ENCODE measurements at regions not wholly inside any gene's neighbourhood (a gene's known extent, or its start where the extent isn't known, plus 50 kb on each side); places are given as distances from the start of the nearest gene placed in this dataset.
"Not testable (repeated sequence)": the region's sequence is repeated elsewhere in the genome, so short reads cannot be mapped to it uniquely, and the experiment has no call there.

DNA sequence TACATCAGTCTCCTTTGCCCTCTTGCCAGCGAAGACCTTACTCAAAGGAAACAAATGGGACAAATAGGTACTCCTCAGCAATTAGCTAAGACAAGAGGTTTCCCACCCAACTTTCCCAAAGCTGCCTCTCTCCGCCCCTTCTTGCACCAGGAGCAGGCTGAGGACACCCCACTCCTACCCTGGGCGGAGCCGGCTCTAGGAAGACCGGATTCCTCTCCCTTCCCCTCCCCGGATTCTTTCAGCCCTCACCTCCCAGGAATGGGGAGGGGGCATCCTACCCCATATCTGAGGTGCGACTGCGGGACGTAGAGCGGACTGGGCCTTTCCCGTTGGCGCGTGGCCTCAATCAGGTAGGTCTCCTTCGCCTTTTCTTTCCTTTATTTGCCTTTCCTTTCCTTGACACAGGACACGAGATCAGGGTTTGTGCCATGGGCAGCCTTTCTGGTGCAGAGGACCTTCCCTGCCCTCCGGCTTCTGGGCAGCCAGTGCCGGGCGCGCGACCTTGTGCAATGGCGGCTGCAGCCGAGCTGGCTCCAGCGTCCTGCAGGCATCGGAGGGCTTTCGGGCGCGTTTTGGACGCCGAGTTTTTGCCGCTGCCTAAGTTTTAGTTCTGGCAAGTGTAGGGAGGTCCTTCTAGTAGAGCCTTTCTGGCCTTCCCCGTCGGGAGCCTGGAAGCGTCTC lies 279.9 kb downstream of the PLS3 start:
- not testable (repeated sequence) for DNase-seq

DNA sequence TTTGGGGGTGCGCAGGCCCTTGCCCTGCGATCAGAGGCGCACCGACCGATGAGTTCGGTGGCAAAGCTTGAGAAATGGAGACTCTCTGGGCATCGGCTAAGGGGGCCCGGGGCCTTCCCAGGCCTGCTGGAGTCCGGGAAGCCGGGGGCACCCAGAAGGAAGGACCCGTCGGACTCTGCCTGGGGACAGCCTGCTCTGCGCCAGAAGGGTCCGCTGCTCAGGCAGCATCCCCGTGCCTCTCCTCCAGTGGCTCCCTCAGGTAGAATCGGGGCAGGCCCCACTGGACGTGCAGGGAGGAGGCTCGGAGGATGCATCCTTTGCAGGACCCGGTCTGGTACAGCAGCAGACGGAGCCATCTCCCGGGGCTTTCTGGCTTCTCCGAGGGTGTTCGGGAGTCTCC lies 290.0 kb downstream of the PLS3 start:
- DNase-seq = not testable (repeated sequence)

DNA sequence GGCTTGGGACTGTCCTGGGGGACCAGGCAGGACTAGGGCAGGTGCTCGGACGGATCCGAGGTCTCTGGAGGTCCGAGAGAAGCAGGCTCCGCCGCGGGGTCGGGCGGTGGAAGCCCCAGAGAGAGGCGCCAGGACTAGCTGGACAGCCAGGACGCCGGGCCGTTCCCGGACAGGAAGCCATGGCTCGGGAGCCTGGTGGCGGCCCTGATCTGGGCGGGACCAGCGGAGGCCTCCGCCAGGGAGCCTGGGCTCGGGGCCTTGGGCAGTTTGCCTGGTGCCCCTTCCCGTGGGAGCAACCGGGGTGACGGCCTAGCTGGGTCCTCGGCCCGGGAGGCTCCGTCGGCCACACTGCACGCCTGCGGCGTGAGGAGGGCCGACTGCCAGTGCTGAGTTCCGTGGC lies 292.3 kb downstream of the PLS3 start:
- DNase-seq = not testable (repeated sequence)

DNA sequence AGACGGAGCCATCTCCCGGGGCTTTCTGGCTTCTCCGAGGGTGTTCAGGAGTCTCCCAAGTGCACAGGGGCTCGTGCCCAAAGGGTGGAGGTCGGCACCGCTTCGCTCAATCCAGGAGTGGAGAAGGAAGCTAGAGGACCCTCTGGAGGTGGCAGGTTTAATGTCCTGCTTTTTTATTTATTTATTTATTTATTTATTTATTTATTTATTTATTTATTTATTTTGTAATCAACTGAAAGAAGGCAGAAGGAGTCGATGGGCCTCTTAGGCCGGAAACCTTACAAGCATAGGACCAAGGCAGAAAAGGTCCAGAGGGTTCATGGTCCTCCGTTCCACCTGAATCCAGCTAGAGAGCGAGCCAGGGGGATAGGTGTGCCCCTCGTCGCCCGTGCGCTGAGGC lies 289.4 kb upstream of the AGTR2 start:
- DNase-seq = not testable (repeated sequence)

DNA sequence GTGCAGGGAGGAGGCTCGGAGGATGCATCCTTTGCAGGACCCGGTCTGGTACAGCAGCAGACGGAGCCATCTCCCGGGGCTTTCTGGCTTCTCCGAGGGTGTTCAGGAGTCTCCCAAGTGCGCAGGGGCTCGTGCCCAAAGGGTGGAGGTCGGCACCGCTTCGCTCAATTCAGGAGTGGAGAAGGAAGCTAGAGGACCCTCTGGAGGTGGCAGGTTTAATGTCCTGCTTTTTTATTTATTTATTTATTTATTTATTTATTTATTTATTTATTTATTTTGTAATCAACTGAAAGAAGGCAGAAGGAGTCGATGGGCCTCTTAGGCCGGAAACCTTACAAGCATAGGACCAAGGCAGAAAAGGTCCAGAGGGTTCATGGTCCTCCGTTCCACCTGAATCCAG lies 286.4 kb upstream of the AGTR2 start:
- DNase-seq = not testable (repeated sequence)

DNA sequence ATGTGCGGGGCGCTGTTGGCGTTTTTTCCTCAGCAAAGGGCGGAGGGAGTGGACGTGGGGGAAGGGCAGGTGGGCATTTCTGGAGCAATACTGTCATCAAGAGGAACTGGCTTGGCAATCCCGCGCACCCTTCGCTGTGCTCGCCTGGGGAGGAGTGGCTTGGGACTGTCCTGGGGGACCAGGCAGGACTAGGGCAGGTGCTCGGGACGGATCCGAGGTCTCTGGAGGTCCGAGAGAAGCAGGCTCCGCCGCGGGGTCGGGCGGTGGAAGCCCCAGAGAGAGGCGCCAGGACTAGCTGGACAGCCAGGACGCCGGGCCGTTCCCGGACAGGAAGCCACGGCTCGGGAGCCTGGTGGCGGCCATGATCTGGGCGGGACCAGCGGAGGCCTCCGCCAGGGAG lies 282.5 kb upstream of the AGTR2 start:
- DNase-seq = not testable (repeated sequence)

DNA sequence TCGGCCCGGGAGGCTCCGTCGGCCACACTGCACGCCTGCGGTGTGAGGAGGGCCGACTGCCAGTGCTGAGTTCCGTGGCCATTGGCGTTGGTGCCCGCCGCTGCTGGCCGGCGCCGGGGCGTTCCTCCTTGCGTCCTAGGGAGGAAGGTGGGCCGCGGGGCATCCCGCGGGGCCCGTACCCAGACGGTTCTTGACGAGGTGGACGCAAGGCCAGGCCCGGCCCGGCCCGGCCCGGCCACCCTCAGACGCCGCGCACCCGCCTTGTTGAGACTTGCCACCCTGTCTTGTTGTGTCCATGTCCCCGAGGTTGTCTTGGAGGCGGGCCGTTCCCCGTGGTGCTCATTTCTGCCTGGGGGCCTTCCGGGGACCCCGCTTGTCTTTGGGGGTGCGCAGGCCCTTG lies 282.0 kb upstream of the AGTR2 start:
- DNase-seq = not testable (repeated sequence)

DNA sequence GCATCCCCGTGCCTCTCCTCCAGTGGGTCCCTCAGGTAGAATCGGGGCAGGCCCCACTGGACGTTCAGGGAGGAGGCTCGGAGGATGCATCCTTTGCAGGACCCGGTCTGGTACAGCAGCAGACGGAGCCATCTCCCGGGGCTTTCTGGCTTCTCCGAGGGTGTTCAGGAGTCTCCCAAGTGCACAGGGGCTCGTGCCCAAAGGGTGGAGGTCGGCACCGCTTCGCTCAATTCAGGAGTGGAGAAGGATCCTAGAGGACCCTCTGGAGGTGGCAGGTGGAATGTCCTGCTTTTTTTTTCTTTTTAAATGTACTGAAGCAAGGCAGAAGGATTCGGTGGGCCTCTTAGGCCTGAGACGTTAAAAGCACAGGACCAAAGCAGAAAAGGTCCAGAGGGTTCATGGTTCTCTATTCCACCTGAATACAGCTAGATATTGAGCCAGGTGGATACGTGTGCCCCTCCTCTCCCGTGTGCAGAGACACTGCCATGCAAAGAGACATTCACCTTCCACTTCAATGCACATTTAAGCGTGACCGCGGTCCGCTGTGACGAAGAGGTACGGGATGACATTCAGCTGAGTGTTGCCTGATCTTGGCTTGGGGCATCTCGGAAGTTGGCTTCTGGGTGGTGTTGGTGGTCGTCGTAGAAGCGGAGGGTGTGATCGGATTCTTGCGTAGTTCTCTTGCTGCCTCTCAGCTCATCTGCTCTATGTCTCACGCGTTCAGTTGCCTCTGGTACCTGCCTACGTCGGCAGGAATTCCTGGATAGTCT lies 281.2 kb upstream of the AGTR2 start:
- DNase-seq = no peak

DNA sequence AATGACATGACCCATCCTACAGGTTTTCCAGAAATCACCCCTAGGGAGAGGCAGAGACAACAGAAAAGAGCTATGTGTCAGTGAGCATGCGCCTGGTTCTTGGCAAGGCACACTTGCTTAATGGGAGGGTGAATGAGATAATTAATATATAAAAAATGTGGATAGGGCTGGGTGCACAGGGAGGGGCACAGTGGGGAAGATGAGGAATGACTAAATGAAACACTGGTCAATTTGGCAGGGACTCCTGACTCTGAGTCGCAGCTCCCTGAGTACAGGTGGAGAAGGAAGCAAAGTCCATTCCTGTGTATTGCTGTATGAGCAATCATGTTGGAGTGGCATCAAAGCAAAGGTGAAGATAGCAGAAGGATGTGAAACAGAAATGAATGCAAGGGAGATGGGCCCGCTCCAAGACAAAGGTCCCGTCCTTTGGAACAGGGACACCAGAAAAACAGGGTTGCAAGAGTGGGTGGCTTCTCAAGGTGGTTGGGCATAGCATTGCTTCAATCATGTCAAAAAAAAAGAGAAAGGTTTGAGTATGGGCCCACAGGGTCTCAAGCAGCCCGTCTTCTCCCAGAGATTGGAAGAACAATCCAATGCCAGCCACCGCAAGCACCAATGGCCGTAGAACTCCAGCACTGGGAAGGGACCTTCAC lies 278.4 kb upstream of the AGTR2 start:
- peak; percentile 31 for DNase-seq

DNA sequence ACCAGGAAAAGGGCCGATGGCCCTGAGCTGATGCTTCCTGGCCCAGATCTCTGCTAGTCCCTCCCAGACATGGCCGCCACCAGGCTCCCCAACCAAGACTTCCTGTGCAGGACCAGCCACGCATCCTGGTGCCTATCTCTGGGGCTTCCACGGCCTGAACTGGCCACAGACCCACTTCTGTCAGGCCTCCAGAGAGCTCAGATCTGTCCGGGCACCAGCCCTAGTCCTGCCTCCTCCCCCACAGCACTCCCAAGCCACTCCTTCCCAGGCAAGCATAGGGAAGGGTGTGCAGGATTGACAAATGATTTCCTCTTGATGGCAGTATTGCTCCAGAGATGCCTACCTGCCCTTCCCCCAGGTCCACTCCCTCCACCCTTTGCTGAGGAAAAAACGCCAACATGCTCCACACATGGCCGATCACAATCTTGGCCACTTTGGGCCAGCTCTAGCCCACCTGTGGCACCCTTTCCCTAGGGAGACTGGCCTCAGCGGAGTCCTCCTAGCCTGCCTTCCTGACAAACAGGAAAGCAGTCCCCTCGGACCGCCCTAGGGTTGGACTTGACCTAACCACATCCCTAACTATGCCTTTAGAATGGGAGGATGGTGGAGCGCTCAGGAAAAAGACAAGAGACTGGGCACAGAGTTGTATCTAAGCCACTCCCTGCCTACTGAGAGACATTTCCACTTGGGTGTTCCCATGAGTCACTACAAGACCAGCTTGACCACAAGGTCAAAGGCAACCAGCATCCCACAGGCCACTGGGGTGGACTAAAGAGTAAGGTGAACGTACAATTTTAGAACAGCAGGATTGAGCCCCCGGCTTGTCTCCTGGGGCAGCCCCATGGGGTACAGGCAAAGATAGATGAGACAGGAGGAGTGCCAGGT lies 277.5 kb upstream of the AGTR2 start:
- DNase-seq = peak; percentile 57

DNA sequence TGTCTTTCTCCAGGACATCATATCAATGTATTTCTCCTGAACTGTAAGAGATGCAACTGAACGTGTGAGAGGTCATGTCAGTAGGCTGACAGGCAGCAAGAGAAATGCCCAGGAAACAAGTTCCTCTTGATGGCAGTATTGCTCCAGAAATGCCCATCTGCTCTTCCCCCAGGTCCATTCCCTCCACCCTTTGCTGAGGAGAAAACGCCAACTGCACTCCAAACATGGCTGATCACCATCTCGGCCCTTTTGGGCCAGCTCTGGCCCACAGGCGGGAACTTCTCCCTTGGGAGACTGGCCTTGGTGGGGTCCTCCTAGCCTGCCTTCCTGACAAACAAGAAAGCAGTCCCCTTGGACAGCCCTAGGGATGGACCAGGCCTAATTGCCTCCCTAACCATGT lies 276.5 kb upstream of the AGTR2 start:
- peak; percentile 7 for DNase-seq

DNA sequence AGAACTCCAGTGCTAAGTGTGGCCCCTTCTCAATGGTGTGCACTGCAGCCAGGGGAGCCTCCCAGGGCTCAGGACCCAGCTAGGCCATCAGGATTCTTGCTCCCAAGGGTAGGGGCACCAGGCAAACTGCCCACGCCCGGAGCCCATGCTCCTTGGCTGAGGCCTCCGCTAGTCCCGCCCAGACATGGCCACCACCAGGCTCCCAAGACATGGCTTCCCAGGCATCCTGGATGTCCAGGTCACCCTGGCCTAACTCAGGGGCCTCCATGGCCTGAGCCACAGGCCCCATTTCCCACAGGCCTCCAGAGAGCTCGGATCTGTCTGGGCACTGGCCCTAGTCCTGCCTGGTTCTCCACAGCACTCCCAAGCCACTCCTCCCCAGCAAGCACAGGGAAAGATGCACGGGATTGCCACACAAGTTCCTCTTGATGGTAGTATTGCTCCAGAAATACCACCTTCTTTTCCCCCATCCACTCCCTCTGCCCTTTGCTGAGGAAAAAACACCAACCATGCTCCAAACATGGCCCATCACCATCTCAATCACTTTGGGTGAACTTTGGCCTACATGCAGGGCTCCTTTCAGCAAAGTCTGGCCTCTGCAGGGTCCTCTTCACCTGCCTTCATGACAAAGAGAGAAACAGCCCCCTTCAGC lies 274.7 kb upstream of the AGTR2 start:
- DNase-seq = no peak

DNA sequence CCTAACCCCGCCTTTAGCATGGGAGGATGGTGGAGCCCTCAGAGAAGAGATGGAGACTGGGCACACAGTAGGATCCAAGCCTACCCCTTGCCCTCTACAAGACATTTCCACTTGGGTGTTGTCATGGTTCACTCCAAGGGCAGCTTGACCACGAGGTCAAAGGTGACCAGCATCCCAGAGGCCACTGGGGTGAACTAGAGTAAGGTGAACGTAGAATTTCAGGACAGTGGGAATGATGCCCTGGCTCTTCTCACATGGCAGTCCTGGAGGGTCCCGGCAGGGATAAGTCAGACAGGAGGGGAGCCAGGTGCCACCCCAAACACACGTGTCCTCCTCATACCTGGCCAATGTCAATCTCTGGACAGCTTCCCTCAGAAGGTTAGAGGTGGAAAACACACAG lies 274.2 kb upstream of the AGTR2 start:
- no peak for DNase-seq

DNA sequence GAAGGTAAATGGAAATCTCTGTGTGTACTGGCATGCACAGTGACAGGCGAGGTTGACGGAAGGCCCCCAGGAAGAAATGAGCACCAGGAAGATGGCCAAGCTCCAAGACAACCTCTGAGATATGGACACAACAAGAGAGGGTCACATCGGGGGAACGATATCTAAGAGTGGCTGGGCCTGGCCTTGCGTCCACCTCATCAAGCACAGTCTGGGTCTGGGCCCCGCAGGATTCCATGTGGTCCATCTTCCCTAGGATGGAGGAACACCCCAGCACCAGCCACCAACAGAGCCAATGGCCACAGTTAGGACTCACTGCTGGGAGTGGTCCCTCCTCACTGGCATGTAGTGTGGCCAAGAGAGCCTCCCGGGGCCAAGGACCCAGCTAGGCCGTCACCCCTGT lies 272.6 kb upstream of the AGTR2 start:
- DNase-seq = no peak

DNA sequence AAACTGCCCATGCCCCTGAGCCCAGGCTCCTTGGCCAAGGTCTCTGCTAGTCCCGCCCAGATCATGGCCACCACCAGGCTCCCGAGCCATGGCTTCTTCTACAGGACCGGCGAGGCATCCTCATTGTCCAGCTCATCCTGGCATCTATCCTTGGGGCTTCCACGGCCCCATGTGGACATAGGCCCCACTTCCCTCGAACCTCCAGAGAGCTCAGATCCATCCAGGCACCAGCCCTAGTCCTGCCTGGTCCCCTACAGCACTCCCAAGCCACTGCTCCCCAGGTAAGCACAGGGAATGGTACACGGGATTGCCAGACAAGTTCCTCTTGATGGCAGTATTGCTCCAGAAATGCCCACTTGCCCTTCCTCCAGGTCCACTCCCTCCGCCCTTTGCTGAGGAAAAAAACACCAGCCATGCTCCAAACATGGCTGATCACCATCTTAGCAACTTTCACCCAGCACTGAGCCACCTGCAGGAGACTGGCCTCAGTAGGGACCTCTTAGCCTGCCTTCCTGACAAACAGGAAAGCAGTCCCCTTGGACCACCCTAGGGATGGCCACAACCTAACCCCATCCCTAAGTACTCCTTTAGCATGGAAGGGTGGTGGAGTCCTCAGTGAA lies 272.1 kb upstream of the AGTR2 start:
- peak; percentile 42 for DNase-seq

DNA sequence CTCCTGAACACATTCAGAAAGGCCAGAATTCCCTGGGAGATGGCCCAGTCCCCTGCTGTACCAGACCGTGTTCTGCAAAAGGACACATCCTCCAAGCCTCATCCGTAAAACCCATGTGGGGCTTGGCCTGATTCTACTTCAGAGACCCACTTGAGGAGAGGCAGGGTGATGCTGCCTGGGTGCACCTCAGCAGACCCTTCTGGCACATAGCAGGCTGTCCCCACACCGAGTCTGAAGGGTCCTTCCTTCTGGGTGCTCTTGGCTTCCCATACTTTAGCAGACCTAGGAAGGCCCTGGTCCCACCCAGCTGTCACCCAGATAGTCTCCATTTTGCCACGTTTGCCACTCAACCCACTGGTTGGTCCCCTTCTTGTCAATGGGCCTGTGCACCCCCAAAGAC lies 270.1 kb upstream of the AGTR2 start:
- no peak for DNase-seq

DNA sequence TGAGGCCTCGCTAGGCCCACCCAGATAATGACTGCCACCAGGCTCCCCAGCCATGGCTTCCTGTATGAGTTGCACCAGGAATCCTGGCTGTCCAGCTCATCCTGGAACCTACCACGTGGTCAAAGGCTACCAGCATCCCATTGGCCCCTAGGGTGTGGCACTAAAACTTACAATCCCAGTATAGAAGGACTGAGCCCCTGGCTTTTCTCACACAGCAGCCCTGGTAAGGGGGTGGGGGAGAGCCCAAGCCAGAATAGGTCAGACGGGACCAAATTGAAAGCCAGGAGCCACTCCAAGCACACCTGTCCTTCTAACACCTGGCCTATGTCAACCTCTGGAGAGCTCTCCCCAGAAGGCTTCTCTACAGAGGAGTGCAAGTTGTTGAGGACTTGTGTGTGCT lies 269.3 kb upstream of the AGTR2 start:
- DNase-seq = no peak

DNA sequence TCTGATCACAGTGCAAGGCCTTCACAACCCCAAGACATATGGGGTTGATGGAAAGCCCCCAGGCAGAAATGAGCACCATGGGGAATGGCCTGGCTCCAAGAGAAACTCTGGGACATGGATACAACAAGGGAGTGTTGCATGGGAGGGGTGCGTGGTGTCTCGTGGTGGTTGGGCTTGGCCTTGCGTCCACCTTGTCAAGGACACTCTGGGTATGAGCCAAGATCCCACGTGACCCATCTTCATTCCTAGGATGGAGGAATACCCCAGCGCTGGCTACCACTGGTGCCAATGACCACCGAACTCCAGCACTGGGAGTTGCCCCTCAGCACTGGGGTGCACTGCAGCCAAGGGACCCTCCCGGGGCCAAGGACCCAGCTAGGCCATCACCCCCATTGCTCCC lies 267.5 kb upstream of the AGTR2 start:
- DNase-seq = no peak

DNA sequence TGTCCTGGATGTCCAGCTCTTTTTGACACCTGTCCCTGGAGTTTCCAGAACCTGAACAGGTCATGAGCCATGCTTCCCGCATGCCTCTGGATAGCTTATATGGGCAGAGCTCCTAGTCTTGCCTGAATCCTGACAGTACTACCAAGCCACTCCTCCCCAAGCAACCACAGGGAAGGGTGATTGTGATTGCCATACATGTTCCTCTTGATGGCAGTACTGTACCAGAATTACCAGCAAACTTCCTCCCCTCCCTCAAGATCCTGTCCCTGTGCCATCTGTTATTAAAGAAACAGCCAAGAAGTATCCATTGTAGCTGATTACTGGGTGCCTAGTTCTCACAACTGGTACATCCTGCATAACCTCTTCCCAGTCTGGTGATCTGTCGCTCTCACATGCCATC lies 264.3 kb upstream of the AGTR2 start:
- DNase-seq = no peak

DNA sequence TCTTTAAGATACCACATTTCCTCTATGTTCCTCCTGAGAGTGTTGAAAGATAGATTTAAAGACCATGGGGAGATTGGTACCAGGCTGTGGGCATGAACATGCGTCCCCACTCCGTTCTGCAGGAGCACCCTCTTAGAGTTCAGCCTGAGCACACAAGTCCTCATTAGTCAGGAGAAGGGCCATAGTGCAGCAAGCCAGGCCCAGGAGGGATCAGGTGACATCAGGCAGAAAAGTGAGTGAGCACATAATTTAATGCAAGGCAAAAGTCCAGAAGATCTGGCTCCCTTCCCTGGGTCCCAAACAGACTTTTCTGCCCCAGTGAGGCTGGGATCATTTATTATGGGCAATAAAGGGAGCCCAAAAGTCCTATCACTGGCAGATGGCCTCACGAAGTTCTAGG lies 263.7 kb upstream of the AGTR2 start:
- DNase-seq = no peak

DNA sequence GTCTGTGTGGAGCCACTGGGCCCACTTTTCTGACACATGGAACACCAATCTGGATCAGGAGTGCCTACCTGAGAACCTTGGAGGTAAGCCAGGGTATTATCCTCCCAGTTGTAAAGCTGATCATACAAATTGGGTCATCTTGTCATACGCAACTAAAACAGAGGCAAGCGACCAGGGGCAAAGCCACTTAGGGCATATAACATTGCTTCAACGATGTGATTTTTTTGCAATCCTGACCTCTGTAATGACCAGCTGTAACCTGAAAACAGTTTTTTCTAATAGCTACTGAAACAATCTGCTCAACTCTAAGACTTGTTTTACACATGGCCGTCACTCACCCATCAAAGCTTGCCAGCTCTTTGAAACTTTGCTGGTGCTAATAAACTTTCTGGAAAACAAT lies 261.5 kb upstream of the AGTR2 start:
- DNase-seq = no peak

DNA sequence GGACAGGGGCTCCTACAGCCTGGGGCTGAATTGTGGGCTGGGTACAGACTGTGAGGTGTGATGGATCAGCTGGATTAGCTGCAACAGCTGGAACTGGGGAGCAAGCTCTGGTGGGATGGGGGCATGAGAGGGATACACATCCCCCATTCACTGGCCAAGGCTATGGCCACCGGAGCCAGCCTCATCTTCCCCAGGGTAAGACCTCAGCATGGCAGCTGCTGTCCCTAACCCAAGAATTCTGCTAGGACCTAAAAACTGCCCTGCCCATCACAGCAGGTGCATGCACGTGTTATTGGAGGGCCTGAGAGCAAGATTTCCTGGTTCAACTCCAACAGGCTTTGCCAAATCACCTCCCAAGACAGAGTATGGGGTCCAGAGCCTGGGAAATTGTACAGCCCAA lies 258.6 kb upstream of the AGTR2 start:
- DNase-seq = no peak

All from COR-L47 (cell line).